ENCODE measurements at regions not wholly inside any gene's neighbourhood (a gene's known extent, or its start where the extent isn't known, plus 50 kb on each side); places are given as distances from the start of the nearest gene placed in this dataset.

DNA sequence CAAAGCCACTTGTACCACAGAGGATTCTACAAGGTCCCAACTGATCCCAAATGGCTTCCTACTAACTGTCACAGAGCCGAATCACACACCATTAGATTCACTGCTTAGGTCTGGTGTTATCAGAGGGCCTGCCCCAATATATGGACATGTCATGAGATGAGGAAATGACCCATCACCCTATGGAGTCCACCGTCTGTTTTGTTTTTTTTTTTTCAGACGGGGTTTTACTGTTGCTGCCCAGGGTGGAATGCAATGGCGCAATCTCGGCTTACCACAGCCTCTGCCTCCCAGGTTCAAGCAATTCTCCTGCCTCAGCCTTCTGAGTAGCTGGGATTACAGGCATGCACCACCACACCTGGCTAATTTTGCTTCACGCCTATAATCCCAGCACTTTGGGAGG, 83.8 kb upstream of the ETS2 start:
- Histone ChIP-seq H3K36me3 (ENCODE audit: control insufficient read depth, low read length) (no peaks in the 10 kb centered on the region), H3K4me3 (ENCODE audit: low read length) (no peak overlapping the region), H3K4me1 (ENCODE audit: control insufficient read depth, low read length) (no peaks in the 10 kb centered on the region), H4K20me1 (ENCODE audit: control insufficient read depth, insufficient read depth, low read depth, low read length) (no peaks in the 10 kb centered on the region), H3K9me3 (ENCODE audit: control insufficient read depth, insufficient read depth, low read length) (peaks cover 10% of the 10 kb centered on the region), H3K4me2 (ENCODE audit: low read length) (no peak overlapping the region), H3K9me2 (replicated peaks; ENCODE audit: control insufficient read depth, low read length) (no peaks in the 10 kb centered on the region), H3K27me3 (ENCODE audit: control insufficient read depth, low read length) (no peaks in the 10 kb centered on the region), H3K79me2 (ENCODE audit: control insufficient read depth, low read length) (no peaks in the 10 kb centered on the region), H3F3A (ENCODE audit: control insufficient read depth, insufficient read depth) (no peaks in the 10 kb centered on the region), H3K27ac (ENCODE audit: low read depth, low read length) (no peak overlapping the region)
- TF ChIP-seq, protein P1, sequence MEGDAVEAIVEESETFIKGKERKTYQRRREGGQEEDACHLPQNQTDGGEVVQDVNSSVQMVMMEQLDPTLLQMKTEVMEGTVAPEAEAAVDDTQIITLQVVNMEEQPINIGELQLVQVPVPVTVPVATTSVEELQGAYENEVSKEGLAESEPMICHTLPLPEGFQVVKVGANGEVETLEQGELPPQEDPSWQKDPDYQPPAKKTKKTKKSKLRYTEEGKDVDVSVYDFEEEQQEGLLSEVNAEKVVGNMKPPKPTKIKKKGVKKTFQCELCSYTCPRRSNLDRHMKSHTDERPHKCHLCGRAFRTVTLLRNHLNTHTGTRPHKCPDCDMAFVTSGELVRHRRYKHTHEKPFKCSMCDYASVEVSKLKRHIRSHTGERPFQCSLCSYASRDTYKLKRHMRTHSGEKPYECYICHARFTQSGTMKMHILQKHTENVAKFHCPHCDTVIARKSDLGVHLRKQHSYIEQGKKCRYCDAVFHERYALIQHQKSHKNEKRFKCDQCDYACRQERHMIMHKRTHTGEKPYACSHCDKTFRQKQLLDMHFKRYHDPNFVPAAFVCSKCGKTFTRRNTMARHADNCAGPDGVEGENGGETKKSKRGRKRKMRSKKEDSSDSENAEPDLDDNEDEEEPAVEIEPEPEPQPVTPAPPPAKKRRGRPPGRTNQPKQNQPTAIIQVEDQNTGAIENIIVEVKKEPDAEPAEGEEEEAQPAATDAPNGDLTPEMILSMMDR (IDR thresholded peaks at IDR 0.05; ENCODE audit: low read depth, low read length, poor library complexity, severe bottlenecking) = no peak
- TF ChIP-seq EZH2phosphoT487 (IDR thresholded peaks at IDR 0.05; ENCODE audit: borderline replicate concordance, low read length) = no peak

- H3K4me3 ChIP-seq (ENCODE audit: low read length) = no peak overlapping the region
These were observed 80.3 kb upstream of the ETS2 start for GRCh38 chr21:38725196-38726157.

GRCh38 chr21:38726482-38726881, 79.2 kb upstream of the ETS2 start:
- no peaks in the 10 kb centered on the region for H3K27me3 ChIP-seq (ENCODE audit: control insufficient read depth, low read length)
- no peaks in the 10 kb centered on the region for H3K79me2 ChIP-seq (ENCODE audit: control insufficient read depth, low read length)

More at GRCh38 chr21:38725196-38726157, 80.3 kb upstream of the ETS2 start:
- H3K79me2 ChIP-seq (ENCODE audit: control insufficient read depth, low read length) = no peaks in the 10 kb centered on the region
- H3K9me2 ChIP-seq (replicated peaks; ENCODE audit: control insufficient read depth, low read length) = no peaks in the 10 kb centered on the region
- H4K20me1 ChIP-seq (ENCODE audit: control insufficient read depth, insufficient read depth, low read depth, low read length) = no peaks in the 10 kb centered on the region
- no peaks in the 10 kb centered on the region for H3F3A ChIP-seq (ENCODE audit: control insufficient read depth, insufficient read depth)
- peaks cover 10% of the 10 kb centered on the region for H3K9me3 ChIP-seq (ENCODE audit: control insufficient read depth, insufficient read depth, low read length)
- no peak overlapping the region for H3K4me2 ChIP-seq (ENCODE audit: low read length)
- no peaks in the 10 kb centered on the region for H3K4me1 ChIP-seq (ENCODE audit: control insufficient read depth, low read length)
- no peak for TF ChIP-seq EZH2phosphoT487 (IDR thresholded peaks at IDR 0.05; ENCODE audit: borderline replicate concordance, low read length)
- TF ChIP-seq, protein P1 (IDR thresholded peaks at IDR 0.05; ENCODE audit: low read depth, low read length, poor library complexity, severe bottlenecking) = no peak
- H3K27me3 ChIP-seq (ENCODE audit: control insufficient read depth, low read length) = no peaks in the 10 kb centered on the region
- H3K36me3 ChIP-seq (ENCODE audit: control insufficient read depth, low read length) = no peaks in the 10 kb centered on the region
- no peak overlapping the region for H3K27ac ChIP-seq (ENCODE audit: low read depth, low read length)

More at GRCh38 chr21:38726482-38726881, 79.2 kb upstream of the ETS2 start:
- H3K36me3 ChIP-seq (ENCODE audit: control insufficient read depth, low read length) = no peaks in the 10 kb centered on the region
- no peaks in the 10 kb centered on the region for H4K20me1 ChIP-seq (ENCODE audit: control insufficient read depth, insufficient read depth, low read depth, low read length)
- H3K4me2 ChIP-seq (ENCODE audit: low read length) = no peak overlapping the region
- TF ChIP-seq, protein P1 (IDR thresholded peaks at IDR 0.05; ENCODE audit: low read depth, low read length, poor library complexity, severe bottlenecking) = no peak
- no peak for TF ChIP-seq EZH2phosphoT487 (IDR thresholded peaks at IDR 0.05; ENCODE audit: borderline replicate concordance, low read length)
- H3F3A ChIP-seq (ENCODE audit: control insufficient read depth, insufficient read depth) = no peaks in the 10 kb centered on the region
- peaks cover 10% of the 10 kb centered on the region for H3K9me3 ChIP-seq (ENCODE audit: control insufficient read depth, insufficient read depth, low read length)
- H3K9me2 ChIP-seq (replicated peaks; ENCODE audit: control insufficient read depth, low read length) = no peaks in the 10 kb centered on the region
- no peaks in the 10 kb centered on the region for H3K4me1 ChIP-seq (ENCODE audit: control insufficient read depth, low read length)
- no peak overlapping the region for H3K27ac ChIP-seq (ENCODE audit: low read depth, low read length)
- no peak overlapping the region for H3K4me3 ChIP-seq (ENCODE audit: low read length)

All from DOHH2 (cell line).